Peyer's patch (tissue), 4 donors: ENCODE measurements at regions not wholly inside any gene's neighbourhood (a gene's known extent, or its start where the extent isn't known, plus 50 kb on each side); places are given as distances from the start of the nearest gene placed in this dataset.

ENCODE experiments used
- CTCF ChIP-seq, 6 experiments: fragments of 450-650 bp in 4 of 6; fragments of 200-600 bp in 2 of 6; sonication (generic) in 1 of 6; IDR thresholded peaks; one replicate each; pipeline ENCODE4 v1.5.1; 2017 to 2019; ENCODE audit warnings: antibody characterized with exemption in 6 of 6, mild to moderate bottlenecking in 3 of 6, moderate library complexity in 1 of 6
- POLR2A ChIP-seq, 2 donors: fragments of 450-650 bp; IDR thresholded peaks; one replicate each; pipeline ENCODE4 v1.5.1; 2017; ENCODE audit warnings: antibody characterized with exemption in 2 of 2, mild to moderate bottlenecking in 2 of 2, moderate library complexity in 2 of 2

DNA sequence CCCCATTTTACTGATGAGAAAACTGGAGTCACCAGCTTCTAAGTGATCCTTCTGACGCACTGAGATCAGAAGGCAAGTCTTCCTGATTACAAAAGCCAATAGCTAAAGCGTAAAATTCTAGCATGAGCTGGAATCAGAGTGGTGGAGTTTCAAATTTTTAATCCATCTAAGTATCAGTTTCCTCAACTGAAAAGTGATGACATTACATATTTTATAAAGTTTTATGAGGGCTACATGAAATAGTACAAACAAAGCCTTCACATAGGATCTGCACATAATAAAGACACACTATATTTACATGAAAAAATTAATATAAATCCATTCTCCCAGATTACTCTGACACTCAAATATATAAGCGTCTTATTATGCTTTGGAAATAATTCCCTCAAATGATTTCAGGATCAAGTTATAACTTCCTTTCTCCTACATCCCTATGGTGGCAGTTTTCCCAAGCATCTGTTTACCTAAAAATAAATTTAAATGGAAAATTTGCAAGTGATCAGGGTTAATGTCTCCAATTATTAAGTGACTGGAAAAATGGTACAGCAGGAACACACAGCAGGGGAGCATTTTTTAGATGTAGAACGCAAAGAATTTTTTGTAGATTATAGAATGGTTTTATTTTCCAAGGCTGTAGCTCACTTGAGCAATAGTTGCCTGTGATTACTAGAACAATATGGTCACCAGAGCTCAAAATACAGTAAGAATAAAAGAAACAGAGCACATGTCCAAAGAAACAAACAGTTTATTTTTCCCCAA, 490.4 kb upstream of the C1orf87 start:
- TF ChIP-seq POLR2A (IDR thresholded peaks at IDR 0.05) (no peak), CTCF (IDR thresholded peaks at IDR 0.05) (no peak)
